ENCODE measurements at regions not wholly inside any gene's neighbourhood (a gene's known extent, or its start where the extent isn't known, plus 50 kb on each side); places are given as distances from the start of the nearest gene placed in this dataset.

- ATAC-seq: no peak
- DNase-seq: no peak
- Histone ChIP-seq H3K27me3 (no peaks in the 10 kb centered on the region), H3K9me3 (no peaks in the 10 kb centered on the region), H3K4me3 (no peak overlapping the region), H3K27ac (peak overlapping the region in 1 of 4 donors; percentile 21), H3K4me1 (no peaks in the 10 kb centered on the region), H3K36me3 (replicated peaks in 1 of 2; ENCODE audit: insufficient read depth in 1 of 2, low read depth in 2 of 2) (no peaks in the 10 kb centered on the region)
- TF ChIP-seq POLR2A (IDR thresholded peaks at IDR 0.05): no peak
- no peak for TF ChIP-seq CTCF (IDR thresholded peaks at IDR 0.05)
- intact Hi-C loops (cut with DNase I): no loop called here
- WGBS, 2 donors: 49 to 52% methylated on average over 10 of the region's 10 CpGs
These were observed 421.2 kb upstream of the JARID2 start for GRCh38 chr6:14824484-14825275.

GRCh38 chr6:14826456-14826855, 419.4 kb upstream of the JARID2 start:
- H3K27ac ChIP-seq: no peak overlapping the region
- no peaks in the 10 kb centered on the region for H3K27me3 ChIP-seq
- ATAC-seq: no peak
- H3K4me1 ChIP-seq: no peaks in the 10 kb centered on the region
- 66 to 69% methylated on average over 4 of the region's 4 CpGs for WGBS, 2 donors
- TF ChIP-seq CTCF (IDR thresholded peaks at IDR 0.05): no peak
- no peak for TF ChIP-seq POLR2A (IDR thresholded peaks at IDR 0.05)
- H3K9me3 ChIP-seq: no peaks in the 10 kb centered on the region
- no peaks in the 10 kb centered on the region for H3K36me3 ChIP-seq (replicated peaks in 1 of 2; ENCODE audit: insufficient read depth in 1 of 2, low read depth in 2 of 2)
- no peak for DNase-seq
- intact Hi-C loops (cut with DNase I): no loop called here
- H3K4me3 ChIP-seq: no peak overlapping the region

- intact Hi-C loops (cut with DNase I): no loop called here
- H3K27me3 ChIP-seq: no peaks in the 10 kb centered on the region
- no peaks in the 10 kb centered on the region for H3K36me3 ChIP-seq (replicated peaks in 1 of 2; ENCODE audit: insufficient read depth in 1 of 2, low read depth in 2 of 2)
- no peak for TF ChIP-seq CTCF (IDR thresholded peaks at IDR 0.05)
- TF ChIP-seq POLR2A (IDR thresholded peaks at IDR 0.05): no peak
- ATAC-seq (no peak), DNase-seq (no peak)
- no peaks in the 10 kb centered on the region for H3K9me3 ChIP-seq
- no peak overlapping the region for H3K27ac ChIP-seq
- H3K4me3 ChIP-seq: no peak overlapping the region
- WGBS, 2 donors: 77 to 91% methylated on average over 10 of the region's 10 CpGs
- H3K4me1 ChIP-seq: no peaks in the 10 kb centered on the region
These were observed 418.5 kb upstream of the JARID2 start for GRCh38 chr6:14827354-14827753.

DNA sequence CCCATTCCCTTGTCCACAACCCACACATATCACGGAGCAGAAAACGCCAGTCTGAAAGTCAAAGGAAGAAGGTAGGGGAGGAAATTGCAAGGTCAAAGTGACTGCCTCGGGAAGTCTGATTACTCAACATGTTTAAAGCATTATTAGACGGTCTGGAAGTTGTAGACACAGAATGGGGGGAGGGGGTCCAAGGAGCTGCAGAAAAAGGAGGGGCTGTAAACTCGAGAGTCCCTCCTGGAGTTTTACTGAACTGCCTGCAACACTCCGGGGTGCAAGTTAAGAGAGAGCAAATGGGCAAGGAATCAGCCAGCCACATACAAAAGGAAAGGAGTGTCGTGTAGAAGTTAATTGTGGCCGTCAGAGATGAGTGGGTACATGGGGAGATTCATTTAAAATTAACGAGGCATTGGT, 417.7 kb upstream of the JARID2 start:
- H3K9me3 ChIP-seq: no peaks in the 10 kb centered on the region
- H3K36me3 ChIP-seq (replicated peaks in 1 of 2; ENCODE audit: insufficient read depth in 1 of 2, low read depth in 2 of 2): no peaks in the 10 kb centered on the region
- intact Hi-C loops (cut with DNase I): no loop called here
- no peaks in the 10 kb centered on the region for H3K27me3 ChIP-seq
- no peaks in the 10 kb centered on the region for H3K4me1 ChIP-seq
- WGBS, 2 donors: 51 to 61% methylated on average over 9 of the region's 9 CpGs
- no peak for DNase-seq
- no peak overlapping the region for H3K4me3 ChIP-seq
- no peak overlapping the region for H3K27ac ChIP-seq
- TF ChIP-seq POLR2A (IDR thresholded peaks at IDR 0.05) (no peak), CTCF (IDR thresholded peaks at IDR 0.05) (no peak)
- no peak for ATAC-seq

DNA sequence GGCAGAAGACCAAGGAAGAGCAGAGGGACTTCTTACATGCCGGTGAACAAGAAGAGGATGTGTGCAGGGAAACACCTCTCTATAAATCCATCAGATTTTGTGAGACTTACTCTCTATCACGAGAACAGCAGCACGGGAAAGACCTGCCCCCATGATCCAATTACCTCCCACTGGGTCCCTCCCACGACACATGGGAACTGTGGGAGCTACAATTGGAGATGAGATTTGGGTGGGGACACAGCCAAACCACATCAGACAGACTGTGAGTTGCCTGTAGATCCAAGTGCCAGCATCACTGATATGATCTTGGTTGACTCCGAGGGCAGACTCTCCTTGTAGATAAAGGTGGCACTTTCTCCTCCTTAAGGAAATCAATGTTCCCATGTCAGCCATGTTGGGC, 414.8 kb upstream of the JARID2 start:
- Histone ChIP-seq H3K4me1 (no peaks in the 10 kb centered on the region), H3K4me3 (no peak overlapping the region), H3K36me3 (replicated peaks in 1 of 2; ENCODE audit: insufficient read depth in 1 of 2, low read depth in 2 of 2) (no peaks in the 10 kb centered on the region), H3K9me3 (no peaks in the 10 kb centered on the region), H3K27ac (no peak overlapping the region), H3K27me3 (no peaks in the 10 kb centered on the region)
- intact Hi-C loops (cut with DNase I): no loop called here
- ATAC-seq: no peak
- 59 to 68% methylated on average over 4 to 5 of the region's 5 CpGs for WGBS, 2 donors
- TF ChIP-seq CTCF (IDR thresholded peaks at IDR 0.05) (no peak), POLR2A (IDR thresholded peaks at IDR 0.05) (no peak)
- no peak for DNase-seq

Data from body of pancreas (tissue), 4 donors.